HG03521 (cell line): ENCODE measurements at regions not wholly inside any gene's neighbourhood (a gene's known extent, or its start where the extent isn't known, plus 50 kb on each side); places are given as distances from the start of the nearest gene placed in this dataset.
"Not testable (repeated sequence)": the region's sequence is repeated elsewhere in the genome, so short reads cannot be mapped to it uniquely, and the experiment has no call there.

Experiments
- ATAC-seq: cut with Tn5 transposase; IDR thresholded peaks from one replicate; pipeline ENCODE4 v1.9.1; 2021; ENCODE audit warnings: mild to moderate bottlenecking, moderate library complexity; ENCODE audit not compliant: unreplicated experiment

DNA sequence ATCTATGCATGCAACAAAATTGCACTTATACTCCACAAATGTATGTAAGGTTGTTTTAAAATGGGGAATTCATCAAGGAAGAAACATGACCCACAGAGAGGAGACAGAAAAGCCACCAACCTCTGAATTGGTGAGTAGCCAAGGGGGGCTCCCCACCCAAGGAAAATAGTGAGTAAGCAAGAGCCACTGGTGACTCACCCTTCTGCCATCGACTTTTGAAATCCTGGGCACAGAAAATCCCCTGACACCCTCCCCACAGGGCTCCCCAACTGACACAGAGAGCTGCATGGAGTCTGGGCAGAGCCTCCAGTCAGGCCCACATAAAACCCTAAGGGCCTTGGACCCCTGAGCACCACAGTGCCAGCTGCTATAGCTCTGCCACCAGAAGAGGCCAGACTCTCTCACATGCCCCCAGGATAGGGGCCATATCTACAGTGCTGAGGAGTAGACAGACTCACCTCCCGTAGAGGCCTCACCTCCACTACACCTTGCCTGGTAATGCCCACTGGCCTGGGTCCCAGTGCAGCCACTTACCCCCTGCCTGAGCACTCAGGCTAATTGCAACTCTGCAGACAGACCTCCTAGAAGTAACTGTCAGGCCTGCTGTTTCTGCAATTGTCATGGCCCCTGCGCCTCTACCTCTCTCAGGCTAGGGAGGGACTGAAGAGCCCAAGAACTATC lies 244.7 kb upstream of the WSB1 start:
- ATAC-seq = no peak

DNA sequence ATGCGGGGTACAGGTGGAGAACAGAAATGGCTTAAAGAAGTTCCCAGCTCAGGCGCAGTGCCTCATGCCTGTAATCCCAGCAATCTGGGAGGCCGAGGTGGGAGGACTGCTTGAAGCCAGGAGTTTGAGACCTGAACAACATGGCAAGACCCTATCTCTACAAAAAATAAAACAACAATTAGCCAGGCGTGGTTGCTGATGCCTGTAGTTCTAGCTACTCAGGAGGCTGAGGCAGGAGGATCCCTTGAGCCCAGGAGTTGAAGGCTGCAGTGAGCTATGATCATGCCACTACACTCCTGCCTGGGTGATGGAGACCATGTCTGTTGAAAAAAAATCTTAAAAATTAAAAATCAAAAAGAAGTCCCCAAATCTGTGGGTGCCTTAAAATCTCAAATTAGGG lies 228.3 kb upstream of the WSB1 start:
- ATAC-seq = no peak

DNA sequence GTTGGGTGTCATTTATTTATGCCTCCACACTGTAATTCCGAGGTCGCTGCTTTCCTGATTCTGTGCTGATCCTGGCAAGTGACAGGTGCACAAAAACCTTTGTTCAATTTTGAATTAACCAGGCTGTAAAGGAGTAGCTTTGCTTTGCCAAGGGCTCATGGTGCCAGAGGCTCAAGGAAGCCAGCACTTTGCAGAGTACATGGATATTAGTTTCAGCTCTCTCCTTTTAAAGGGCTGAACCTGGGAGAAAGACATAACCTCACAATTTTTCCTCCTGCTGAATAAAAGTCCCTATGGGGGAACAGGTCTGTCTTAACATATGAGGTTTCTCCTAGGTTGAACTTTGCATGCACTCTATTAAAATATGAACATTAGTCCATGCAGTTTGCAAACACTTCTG lies 227.6 kb upstream of the WSB1 start:
- ATAC-seq = no peak

DNA sequence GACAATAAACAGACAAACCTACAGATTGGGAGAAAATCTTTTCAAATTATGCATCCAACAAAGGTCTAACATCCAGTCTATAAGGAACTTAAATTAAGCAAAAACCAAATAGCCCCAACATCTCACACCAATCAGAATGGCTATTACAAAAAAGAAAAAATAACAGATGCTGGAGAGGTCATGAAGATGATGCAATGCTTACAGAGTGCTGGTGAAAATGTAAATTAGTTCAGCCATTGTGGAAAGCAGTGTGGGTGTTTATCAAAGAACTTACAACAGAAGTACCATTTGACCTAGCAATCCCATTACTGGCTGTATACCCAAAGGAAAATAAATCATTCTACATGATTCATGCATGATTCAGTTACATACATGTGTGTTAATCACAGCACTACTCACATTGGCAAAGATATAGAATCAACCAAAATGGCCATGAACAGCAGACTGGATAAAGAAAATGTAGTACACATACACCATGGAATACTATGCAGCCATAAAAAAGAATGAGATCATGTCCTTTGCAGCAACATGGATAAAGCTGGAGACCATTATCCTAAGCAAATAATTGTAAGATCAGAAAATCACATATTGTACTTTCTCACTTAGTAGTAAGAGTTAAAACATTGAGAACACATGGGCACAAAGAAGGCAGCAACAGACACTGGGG lies 223.9 kb upstream of the WSB1 start:
- no peak for ATAC-seq

DNA sequence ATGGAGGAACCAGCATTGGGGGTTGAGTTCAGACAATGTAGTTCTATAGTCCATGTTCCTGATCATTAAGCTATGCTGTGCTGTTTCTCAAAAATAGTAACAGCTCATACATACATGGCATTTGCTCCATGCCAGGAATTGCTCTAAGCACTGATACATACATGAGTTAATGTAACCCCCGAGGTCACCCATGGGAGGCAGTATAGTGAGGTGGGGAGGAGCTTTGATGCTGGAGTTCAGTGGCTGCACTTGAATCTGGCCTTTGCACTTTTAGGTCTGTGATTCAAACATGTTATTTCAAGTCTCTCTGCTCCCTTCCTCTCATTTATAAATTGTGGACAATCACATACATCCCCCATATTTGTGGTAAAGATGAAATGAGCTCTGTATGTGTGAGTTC lies 223.1 kb upstream of the WSB1 start:
- no peak for ATAC-seq

DNA sequence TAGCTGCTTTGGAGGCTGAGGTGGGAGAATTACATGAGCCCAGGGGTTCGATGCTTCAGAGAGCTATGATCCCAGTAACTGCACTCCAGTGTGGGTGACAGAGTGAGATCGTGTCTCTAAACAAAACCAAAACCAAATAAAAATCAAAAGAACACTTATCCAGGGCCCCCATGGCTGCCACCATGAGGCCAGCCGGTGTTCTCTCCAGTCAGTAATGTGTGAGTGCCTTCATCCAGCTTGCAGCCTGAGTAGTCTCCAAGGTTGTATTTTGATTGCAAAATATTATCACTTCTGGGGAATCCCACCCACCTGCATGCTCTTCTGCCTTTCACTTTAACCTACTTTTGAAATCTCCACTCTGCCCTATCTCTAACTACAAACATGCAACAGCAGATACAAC lies 221.0 kb upstream of the WSB1 start:
- ATAC-seq = no peak

DNA sequence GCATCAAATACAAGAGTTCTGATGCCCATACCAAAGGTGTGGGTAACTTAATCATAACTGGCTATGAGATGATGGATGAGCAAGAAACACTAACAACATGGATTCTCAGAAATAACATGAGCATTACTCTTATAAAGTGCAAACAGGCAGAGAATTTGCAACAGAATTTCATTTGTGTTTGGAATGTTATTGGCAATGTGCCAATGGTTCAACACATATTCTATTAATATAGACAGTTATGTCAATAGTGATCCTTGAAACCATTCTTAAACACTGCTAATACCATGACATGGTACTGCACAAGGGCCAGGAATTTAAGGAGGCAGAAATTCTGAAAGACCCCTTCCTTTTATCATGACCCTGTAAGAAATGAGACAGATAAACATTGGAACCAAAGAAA lies 217.1 kb upstream of the WSB1 start:
- ATAC-seq = no peak

DNA sequence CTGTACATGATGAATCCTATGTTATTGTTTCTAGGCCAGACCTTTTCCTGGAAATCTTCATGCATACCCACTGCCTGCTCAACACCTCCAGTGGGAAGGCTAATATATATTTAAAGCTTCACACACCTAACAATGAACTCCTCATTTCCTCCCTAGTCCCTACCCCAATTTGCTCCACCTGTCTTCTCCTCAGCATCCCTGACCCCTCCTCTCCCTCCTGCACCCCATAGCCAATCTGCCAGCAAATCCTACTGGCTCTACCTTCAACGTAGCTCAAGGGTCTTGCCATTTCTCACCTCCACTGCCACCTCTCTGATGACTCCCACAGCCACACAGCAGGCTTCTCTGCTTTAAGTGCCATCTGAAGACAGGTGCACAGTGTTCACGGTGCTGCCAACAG lies 215.6 kb upstream of the WSB1 start:
- ATAC-seq = no peak

DNA sequence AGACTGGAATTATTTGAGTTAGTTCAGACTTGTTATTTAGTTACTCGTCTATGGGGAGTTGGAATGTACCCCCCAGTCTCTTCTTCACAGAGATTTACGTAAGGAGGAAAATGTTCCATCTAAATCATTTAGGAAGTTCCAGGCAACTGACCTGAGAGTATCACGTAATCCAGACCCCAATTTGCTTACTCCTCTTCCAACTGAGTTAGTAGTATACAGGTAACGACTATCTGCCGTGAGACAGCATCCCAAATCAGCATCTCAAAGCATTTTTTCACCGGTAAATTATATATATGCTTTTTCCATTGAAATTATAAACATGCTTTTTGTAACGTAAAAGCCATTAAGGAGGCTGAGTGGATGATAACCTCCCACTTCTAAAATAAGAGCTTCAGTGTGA lies 214.3 kb upstream of the WSB1 start:
- ATAC-seq = no peak

DNA sequence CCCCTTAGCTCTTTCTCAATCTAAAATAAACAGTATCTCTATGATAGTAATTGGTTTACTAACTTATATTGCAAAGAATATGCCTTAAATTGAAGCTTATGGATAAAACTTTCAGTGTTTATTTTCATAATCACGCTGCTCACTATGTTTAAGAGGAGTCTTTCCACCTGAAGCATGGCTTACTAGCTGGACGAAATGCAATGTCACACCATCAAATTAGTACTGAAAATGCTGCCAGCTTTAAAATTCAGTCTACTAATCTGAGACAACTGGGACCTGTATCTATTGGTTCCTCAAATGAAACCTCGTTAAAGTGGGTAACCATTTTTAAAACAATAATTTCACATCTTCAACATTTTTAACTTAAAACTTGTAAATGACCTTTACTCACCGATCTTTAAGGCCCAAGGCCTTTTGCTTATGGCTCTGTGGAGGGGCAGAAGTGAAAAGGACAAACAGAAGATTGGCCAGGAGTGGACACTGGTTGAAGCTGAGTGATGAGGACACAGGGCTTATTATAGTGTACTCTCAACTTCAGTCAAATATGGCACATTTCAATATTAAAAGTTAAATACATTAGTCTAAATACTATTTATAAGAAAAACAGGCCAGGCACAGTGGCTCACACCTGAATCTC lies 212.8 kb upstream of the WSB1 start:
- ATAC-seq = no peak

DNA sequence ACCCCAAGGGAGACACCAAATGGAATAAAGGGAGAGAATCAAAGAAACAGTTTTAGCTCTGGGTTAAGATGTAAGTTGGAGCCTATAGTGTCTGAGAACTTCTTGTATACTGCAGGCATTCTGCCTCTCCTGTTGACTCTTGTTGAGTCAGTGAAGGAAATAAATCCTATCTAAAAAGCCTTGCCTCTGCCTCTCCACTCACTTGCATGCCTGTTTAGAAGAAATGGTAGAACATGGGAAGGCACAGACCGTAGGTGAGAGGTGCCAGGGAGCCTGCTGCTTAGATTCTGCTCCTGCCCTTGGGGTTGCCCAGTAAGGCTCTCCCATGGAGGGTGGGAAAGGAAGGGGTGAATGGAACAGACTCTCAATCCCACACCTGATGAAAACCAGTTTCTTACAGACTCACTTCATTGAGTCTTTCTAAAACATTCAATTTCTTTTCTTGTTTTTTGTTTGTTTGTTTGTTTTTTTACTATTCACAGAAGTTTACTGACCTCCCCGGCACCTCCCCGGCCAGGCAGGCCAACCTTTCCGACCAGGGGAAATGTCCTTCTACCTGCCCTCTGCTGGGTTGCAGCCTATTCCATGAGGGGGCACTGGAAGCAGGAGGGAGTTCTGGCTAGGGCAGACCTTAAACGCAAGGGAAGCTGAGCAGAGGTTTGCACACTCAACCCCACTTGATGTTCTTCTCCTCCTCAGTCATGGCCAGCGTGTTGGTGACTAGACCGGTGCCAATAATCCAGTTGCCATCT lies 211.7 kb upstream of the WSB1 start:
- ATAC-seq = no peak

DNA sequence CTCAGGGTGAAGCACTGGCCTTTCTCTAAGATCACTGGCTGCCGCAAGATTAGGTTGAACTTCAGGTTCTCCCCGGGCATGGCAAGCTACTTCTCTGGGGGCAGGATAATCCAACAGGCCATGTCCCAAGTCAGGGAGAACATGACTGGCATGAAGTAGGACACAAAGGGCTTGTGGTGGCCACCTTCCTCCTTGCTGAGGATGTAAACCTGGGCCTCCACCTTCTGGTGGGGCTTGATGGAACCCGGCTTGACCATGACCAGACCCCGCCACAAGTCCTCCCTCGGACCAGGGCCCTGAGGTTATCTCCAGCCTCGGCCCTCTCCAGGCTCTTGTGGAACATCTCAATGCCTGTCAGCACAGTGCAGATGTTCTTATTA lies 211.1 kb upstream of the WSB1 start:
- no peak for ATAC-seq

DNA sequence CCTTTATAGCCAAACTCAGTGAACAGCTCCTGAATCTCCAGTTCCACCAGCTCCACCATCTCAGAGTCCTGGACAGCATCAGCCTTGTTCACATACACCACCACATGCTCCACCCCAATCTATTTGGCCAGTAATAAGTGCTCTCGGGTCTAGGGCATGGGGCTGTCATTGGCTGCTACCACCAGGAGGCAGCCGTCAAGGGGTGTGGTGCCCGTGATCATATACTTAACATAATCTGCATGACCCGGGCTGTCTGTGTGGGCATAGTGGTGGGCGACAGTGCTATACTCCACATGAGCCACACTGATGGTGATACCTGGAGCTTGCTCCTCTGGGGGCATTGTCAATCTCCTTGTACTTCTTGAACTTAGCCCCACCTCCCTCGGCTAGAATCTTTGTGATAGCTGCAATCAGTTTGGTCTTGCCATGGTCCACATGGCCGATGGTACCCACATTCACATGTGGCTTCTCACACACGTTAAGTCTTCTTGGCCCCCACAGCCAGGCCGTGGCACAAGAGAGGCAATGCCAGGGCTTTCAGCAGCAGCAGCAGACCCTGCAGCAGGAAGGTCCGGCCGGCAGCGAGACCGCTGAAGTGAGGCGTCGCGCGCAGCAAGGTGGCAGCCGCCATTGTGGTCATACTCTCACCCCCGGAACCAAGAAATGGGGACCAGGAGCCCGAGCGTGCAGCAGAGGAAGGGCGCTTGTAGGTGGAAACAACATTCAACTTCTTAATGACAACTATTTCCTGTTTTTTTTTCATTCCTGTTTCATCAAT lies 210.3 kb upstream of the WSB1 start:
- ATAC-seq = no peak

DNA sequence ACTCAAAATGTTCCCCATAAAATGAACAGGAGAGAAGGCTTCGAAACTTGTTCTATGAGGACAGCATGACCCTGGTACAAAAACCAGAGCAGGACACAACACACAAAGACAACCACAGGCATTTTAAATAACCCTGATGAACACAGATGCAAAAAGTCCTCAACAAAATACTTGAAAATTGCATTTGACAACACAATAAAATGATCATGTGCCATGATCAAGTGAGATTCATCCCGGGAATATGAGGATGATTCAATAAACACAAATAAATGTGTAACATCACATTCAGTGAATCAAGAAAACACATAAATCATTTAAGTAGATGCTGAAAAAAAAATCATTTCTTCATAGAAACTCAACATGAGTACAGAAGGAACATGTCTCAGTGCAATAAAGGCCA lies 208.4 kb upstream of the WSB1 start:
- ATAC-seq = no peak

DNA sequence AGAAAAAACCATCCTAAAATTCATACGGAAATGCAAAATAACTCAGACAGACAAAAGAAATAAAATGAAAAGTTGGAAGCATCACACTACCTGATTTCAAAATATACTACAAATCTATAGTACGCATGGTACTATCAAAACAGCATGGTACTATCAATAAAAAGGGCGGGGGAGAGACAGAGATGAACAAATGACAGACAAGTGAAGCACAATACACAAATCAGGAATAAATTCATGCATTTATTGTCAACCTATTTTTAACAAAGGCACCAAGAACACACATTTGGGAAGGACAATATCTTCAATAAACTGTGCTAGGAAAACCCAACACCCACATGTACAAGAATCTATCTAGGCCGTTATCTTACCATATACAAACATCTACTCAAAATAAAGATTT lies 207.4 kb upstream of the WSB1 start:
- no peak for ATAC-seq

DNA sequence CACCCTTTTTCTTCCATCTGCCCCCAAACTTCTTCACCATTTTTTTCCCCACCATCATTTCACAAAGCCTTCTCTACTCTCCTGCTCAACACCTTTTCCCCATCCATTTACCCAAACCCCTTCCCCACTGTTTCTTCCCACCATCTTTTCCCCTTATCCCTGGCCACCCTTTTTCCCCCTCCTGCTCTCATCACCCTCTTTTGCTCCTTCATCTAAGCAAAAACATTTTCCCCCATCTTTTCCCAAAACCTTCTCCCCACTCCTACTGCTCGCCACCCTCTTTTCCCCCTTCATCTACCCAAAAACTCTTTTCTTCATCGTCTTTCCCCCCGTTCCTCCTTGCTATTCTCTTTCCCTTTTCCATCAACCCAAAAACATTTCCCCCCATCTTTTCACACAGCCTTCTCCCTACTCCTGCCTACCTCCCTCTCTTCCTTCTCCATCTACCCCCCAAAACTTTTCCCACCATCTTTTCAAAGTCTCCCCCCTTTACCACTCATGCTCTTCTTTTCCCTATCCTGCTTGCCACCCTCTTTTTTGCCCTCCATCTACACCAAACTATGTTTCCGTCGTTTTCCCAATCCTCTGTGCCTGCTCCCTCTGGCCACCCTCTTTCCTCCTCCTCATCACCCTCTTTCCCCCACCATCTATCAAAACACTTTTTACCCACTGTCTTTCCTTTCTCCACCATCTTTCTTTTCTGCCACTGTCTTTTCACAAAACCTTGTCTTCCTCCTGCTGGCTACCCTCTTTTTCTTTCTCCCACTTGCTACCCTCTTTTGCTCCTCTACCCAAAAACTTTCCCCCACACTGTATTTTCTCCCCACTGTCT lies 205.8 kb upstream of the WSB1 start:
- no peak for ATAC-seq

DNA sequence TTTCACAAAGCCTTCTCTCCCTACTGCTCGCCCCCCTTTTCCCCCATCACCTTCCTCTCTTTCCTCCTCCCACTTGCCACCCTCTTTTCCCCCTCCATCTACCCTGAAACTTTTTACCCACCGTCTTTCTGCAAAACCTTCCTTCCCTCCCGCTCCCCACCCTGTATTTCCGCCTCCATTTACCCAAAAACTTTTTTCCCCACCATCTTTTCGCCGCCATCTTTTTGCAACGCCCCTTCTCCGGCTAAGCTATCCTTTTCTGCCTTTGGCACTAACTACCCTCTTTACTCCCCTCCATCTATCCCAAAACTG lies 205.2 kb upstream of the WSB1 start:
- no peak for ATAC-seq

DNA sequence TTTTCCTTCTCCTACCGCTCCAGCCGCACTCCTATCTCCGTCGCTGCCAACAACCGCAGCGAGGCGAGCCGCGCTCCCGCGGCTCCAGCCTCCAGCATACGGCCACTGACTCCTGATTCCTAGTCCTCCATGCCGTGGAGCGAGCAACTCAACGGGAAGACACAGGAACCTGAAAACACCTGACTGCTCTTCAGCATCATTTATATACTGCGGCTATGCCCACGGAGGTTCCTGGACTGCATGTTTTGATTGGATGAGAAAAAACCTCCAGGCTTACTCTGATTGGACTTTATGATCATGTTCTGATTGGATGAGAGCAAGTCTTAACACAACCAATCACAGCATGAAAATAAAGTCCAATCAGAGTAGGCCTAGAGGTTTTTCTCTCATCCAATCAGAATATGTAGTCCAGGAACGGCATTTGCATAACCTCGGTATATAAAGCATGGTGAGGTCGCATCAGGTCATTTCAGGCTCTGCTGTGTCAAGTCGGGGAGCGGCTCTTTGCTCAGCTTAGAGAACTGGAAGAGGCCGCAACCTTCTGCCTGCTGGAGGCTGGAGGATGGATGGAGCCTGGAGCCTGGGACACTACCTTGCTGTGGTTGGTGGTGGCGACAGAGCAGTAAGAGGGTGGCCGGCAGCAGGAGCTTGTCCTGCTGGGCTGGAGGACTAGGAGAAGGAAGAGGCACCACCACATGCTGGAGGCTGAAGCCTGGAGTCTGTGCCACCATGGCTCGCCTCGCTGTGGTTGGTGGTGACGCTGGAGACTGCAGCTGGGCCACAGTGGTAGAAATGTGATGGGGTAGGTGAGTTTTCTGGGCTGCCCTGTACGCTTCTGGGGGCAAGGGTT lies 204.6 kb upstream of the WSB1 start:
- not testable (repeated sequence) for ATAC-seq

DNA sequence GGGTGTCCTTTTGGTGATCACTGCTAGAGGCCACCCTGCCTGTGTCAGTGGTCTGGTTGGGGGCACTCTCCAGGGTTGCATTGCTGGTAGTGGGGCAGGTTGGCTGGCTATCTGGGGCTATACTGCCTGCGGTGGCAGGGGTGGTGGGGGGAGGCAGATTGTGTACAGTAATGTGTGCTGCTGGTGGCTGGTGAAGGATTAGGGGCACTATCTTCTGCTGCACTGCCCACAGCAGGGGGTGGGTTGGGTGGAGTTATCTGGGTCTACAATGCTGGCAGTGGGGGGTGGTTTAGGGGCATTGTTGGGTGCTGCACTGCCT lies 204.0 kb upstream of the WSB1 start:
- ATAC-seq = no peak
